AG04449 (cell line): ENCODE measurements at regions not wholly inside any gene's neighbourhood (a gene's known extent, or its start where the extent isn't known, plus 50 kb on each side); places are given as distances from the start of the nearest gene placed in this dataset.

Experiments used
- CTCF ChIA-PET: fragments of 350-600 bp; formaldehyde crosslinking; extraction: SDS; loops from one replicate; lab custom pipeline; 2021; ENCODE audit warnings: antibody characterized with exemption; lab: Yijun Ruan, JAX
- POLR2A ChIA-PET: fragments of 400-600, 350-600 bp; formaldehyde crosslinking; extraction: SDS; loops from one replicate; lab custom pipeline; 2020; ENCODE audit warnings: antibody characterized with exemption, inconsistent platforms; lab: Yijun Ruan, JAX
- DNase-seq: peaks from one replicate; pipeline ENCODE4 v3.0.0-alpha.2; 2010; ENCODE audit warnings: low read depth, low spot score
- H3K4me3 ChIP-seq: 2 replicates; pipeline ENCODE4 v1.5.1; 2011; ENCODE audit warnings: low read depth, mild to moderate bottlenecking, control low read depth, low read length
- CTCF ChIP-seq: IDR thresholded peaks from one replicate; pipeline ENCODE4 v1.5.1; 2011; ENCODE audit warnings: mild to moderate bottlenecking, moderate library complexity, low read length, control low read depth, inconsistent platforms; ENCODE audit not compliant: insufficient read depth; ENCODE audit errors: missing control alignments

DNA sequence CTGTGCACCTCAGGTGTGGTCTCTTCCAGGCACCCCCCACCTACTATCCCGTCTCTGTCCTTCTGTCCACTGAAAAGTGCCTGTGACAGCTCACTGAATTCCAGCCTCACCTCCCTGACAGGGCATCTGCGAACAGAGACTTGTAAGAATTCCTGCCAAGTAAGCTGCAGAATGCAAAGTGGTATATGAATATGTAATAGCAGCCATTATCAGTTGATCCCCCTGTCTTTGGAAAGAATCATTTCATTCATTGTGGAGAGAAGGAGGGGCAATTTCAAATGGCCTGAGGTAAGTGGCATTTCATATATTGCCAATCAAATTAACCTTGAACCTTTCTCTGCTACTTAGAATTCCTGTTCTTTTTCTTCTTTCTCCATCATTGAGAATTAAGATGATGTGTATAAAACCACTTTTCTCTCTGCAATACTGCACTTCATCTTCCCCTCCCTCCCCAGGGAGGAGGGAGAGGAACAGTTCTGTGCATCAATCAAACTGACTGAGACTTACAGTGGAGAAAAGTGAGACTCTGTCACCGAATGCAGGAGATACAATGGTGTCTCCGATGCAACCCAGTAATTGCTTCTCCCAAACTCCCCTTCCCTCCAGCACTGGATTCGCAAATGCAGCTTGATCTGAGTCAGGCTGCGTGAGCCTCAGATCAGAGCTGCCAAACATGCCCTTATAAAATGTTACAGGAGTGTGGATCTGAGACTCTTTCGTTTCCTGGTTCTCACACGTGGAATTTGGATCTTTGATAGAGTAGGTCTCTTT lies 91.7 kb downstream of the SLC10A2 start:
- no peak overlapping the region for H3K4me3 ChIP-seq
- DNase-seq: no peak
- ChIA-PET CTCF (no interaction called here), POLR2A (no interaction called here)
- no peak for TF ChIP-seq CTCF

- ChIA-PET CTCF (no interaction called here), POLR2A (no interaction called here)
- no peak for DNase-seq
- no peak for TF ChIP-seq CTCF
- no peak overlapping the region for H3K4me3 ChIP-seq
Measured at GRCh38 chr13:102972191-102972590, 94.0 kb downstream of the SLC10A2 start.

DNA sequence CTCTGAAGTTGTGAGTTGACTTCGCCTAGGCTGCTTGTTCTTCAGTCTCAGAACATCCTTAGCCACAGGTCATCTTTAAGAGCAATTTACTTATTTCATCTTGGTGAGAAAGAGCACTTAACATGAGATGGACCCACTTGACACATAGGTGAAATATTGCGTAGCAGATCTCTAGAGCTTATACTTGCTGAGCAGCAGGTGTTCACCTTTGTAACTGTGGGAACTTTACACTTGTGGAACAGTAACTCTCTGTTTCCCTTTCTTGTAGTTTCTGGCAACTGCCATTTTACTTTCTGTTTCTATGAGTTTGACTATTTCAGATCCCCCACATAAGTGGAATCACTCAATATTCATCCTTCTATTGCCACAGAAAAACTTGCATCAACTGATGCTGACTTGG lies 95.7 kb downstream of the SLC10A2 start:
- ChIA-PET CTCF (no interaction called here), POLR2A (no interaction called here)
- TF ChIP-seq CTCF: no peak
- no peak for DNase-seq
- no peak overlapping the region for H3K4me3 ChIP-seq

DNA sequence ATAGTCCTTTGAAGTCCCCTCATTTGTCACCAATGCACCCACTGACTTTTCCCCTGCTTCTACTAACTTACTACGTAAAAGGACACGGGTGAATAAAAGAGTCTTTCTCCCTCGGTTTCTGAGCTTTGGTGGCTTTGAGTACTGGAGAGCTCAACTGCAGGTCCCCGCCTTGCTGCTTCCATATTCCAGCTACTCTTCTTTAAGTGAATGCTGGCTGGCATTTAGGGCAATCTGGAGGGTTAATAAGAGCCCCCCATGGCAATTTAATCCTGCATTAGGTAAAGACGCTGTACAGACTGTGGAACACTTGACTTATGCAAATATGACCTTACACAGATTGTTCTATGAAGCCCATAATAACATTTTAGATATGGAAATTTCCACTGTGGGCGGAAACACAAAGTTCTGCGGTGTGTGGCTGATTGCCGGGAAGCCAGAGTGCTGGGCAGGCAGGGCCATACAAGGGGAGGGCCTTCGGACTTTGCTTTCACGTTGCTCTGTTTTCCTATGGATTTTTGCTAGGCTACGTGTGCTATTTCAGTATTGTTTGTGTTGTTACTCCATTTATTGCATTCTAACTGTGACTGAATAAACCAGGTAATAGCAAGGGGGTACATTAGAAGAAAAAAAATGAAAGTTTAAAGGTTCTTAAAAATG lies 97.5 kb downstream of the SLC10A2 start:
- CTCF ChIA-PET: no interaction called here
- no peak for DNase-seq
- no peak for TF ChIP-seq CTCF
- H3K4me3 ChIP-seq: no peak overlapping the region
- POLR2A ChIA-PET: no interaction called here

DNA sequence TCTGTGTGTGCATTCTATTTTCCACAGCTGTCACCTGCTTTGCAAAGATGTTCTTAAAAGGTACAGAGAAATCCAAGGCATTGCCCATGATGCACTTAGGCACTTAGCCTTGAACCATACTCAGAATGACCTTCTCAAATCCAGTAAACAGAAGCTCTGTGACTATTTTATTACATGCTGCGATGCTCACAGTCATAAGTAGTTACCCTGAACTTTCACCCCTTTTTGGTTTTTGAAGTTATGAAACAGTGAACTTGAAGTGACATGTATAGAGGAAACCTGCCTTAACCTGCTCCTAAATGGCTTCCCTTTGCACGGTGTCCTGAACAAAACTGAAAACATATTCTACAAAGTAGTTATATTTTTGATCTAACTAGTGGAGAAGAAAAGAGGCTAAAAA lies 100.4 kb downstream of the SLC10A2 start:
- CTCF ChIA-PET: no interaction called here
- H3K4me3 ChIP-seq: no peak overlapping the region
- TF ChIP-seq CTCF: no peak
- DNase-seq: no peak
- POLR2A ChIA-PET: no interaction called here

- ChIA-PET CTCF (no interaction called here), POLR2A (no interaction called here)
- TF ChIP-seq CTCF: no peak
Measured at GRCh38 chr13:102962430-102962829, 103.8 kb downstream of the SLC10A2 start.

More at GRCh38 chr13:102962430-102962829, 103.8 kb downstream of the SLC10A2 start:
- H3K4me3 ChIP-seq: no peak overlapping the region
- DNase-seq: no peak
